K562 (cell line): ENCODE measurements at regions not wholly inside any gene's neighbourhood (a gene's known extent, or its start where the extent isn't known, plus 50 kb on each side); places are given as distances from the start of the nearest gene placed in this dataset.

ENCODE experiments used
- ARID2 ChIP-seq: fragments of 450-650 bp; IDR thresholded peaks from 2 replicates; pipeline ENCODE4 v1.6.1; 2017; ENCODE audit warnings: antibody characterized with exemption, mild to moderate bottlenecking
- CBFA2T2 ChIP-seq: fragments of 450-650 bp; conservative IDR thresholded peaks from 2 replicates; pipeline ENCODE4 v1.6.1; 2017; ENCODE audit warnings: mild to moderate bottlenecking
- CEBPZ ChIP-seq: fragments of 150-350 bp; IDR thresholded peaks from 2 replicates; pipeline ENCODE4 v1.6.1; 2014; ENCODE audit warnings: low read depth, mild to moderate bottlenecking, low read length, borderline replicate concordance
- ELK1 ChIP-seq: sonication (generic); formaldehyde crosslinking; IDR thresholded peaks from 2 replicates; pipeline ENCODE4 v1.8.1; 2022; ENCODE audit warnings: missing genetic modification reagents
- GTF2E2 ChIP-seq: fragments of 200-800 bp; sonication (Bioruptor generic); IDR thresholded peaks from 2 replicates; pipeline ENCODE4 v1.6.1; 2016; ENCODE audit warnings: missing genetic modification characterization, missing compliant biosample characterization
- NR2C2 ChIP-seq, 2 experiments: fragments of 200-800 bp in 1 of 2; sonication (Bioruptor generic) in 1 of 2; sonication (generic) in 1 of 2; formaldehyde crosslinking in 1 of 2; IDR thresholded peaks; 2 replicates each; pipeline versions ENCODE4 v1.6.1 to v1.8.0; 2016 to 2022; ENCODE audit warnings: mild to moderate bottlenecking in 1 of 2, missing compliant biosample characterization in 1 of 2, missing genetic modification characterization in 1 of 2, missing genetic modification reagents in 1 of 2
- NR4A1 ChIP-seq, 2 experiments: fragments of 250-450 bp in 1 of 2; fragments of 450-650 bp in 1 of 2; sonication (Bioruptor Pico) in 1 of 2; IDR thresholded peaks; 2 replicates each; pipeline versions ENCODE4 v1.4.0 to v1.6.1; 2016 to 2020; ENCODE audit warnings: mild to moderate bottlenecking in 2 of 2, missing compliant biosample characterization in 1 of 2, missing genetic modification characterization in 1 of 2, moderate library complexity in 1 of 2
- PCBP1 ChIP-seq: fragments of 200-400 bp; formaldehyde crosslinking; IDR thresholded peaks from 2 replicates; pipeline ENCODE4 v1.6.1; 2018; ENCODE audit warnings: mild to moderate bottlenecking, low read depth, low read length; ENCODE audit not compliant: poor library complexity, severe bottlenecking
- PHB ChIP-seq: fragments of 250-450 bp; sonication (Bioruptor Pico); IDR thresholded peaks from 2 replicates; pipeline ENCODE4 v1.5.0; 2021
- ZBED1 ChIP-seq: IDR thresholded peaks from 2 replicates; pipeline ENCODE4 v1.6.1; 2014
- ZBTB17 ChIP-seq: fragments of 450-650 bp; formaldehyde crosslinking; IDR thresholded peaks from 2 replicates; pipeline ENCODE4 v1.4.0; 2020; ENCODE audit warnings: mild to moderate bottlenecking
- ZNF3 ChIP-seq: fragments of 250-450 bp; sonication (Bioruptor Pico); IDR thresholded peaks from 2 replicates; pipeline ENCODE4 v1.5.0; 2021; ENCODE audit warnings: mild to moderate bottlenecking, moderate library complexity
- ZNF395 ChIP-seq: fragments of 200-800 bp; sonication (Bioruptor generic); IDR thresholded peaks from 2 replicates; pipeline ENCODE4 v1.6.1; 2017; ENCODE audit warnings: missing genetic modification characterization, missing compliant biosample characterization
- ZNF444 ChIP-seq: fragments of 250-450 bp; sonication (Bioruptor Pico); IDR thresholded peaks from 2 replicates; pipeline ENCODE4 v1.4.0; 2020; ENCODE audit warnings: mild to moderate bottlenecking, moderate library complexity
- ZNF561 ChIP-seq: fragments of 450-650 bp; formaldehyde crosslinking; conservative IDR thresholded peaks from 2 replicates; pipeline ENCODE4 v1.4.0; 2020; ENCODE audit warnings: mild to moderate bottlenecking, moderate library complexity
- ZNF766 ChIP-seq: fragments of 200-800 bp; sonication (Bioruptor generic); conservative IDR thresholded peaks from 2 replicates; pipeline ENCODE4 v1.6.1; 2016; ENCODE audit warnings: missing genetic modification characterization, missing compliant biosample characterization
- ZSCAN32 ChIP-seq: fragments of 450-650 bp; formaldehyde crosslinking; IDR thresholded peaks from 2 replicates; pipeline ENCODE4 v1.4.0; 2020; ENCODE audit warnings: mild to moderate bottlenecking, moderate library complexity
- TF ChIP-seq, protein P1 (sequence below): sonication (generic); formaldehyde crosslinking; IDR thresholded peaks from 2 replicates; pipeline ENCODE4 v1.9.0; 2022; ENCODE audit warnings: mild to moderate bottlenecking, missing genetic modification reagents

DNA sequence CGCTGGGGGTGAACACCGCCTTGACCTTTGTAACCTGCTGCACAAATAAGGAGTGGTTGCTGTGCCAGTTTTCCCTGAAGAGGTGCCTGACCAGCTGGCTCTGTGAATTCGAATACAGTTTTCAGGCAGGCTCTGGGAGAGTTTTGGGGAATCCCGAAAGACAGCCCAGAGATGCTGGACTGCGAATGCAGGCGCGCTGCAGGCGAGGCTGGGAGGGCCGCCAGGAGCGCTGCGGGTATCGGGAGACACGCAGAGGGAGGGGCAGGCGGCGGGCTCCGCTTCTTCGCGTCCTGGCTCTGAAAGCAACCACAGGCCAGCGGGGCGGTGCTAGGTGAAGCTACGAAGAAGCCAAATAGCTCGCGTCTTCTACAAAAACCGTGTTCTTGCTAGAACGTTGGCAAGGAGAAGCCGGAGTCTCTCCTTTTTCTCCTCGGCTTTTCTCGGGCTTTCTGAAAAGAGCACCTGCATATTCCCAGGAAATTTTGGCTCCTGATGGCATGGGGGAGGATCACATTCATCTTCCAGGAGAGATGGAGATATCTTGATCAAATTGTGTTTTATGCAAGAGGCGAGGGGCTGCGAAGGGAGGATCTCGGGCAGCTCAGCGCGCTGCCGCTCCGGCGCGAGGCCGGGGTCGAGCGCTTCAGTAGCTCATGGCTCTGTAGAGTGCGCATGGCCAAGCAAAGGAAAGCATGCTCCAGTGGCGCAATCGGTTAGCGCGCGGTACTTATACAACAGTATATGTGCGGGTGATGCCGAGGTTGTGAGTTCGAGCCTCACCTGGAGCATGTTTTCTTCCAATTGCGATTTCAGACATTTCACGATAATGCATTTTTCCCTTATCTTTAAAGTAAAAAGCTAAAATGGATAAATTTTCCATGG lies 158.1 kb upstream of the ZNF184 start (continued):
- TF ChIP-seq ZNF395 (CRISPR knock-in tag) = no peak
- no peak for TF ChIP-seq ZNF444 (CRISPR knock-in tag)
- no peak for TF ChIP-seq ZNF766 (CRISPR knock-in tag)
- peak; percentile 65 for TF ChIP-seq ZBED1
- no peak for TF ChIP-seq PCBP1
- no peak for TF ChIP-seq CEBPZ
- no peak for TF ChIP-seq ARID2
- no peak for TF ChIP-seq CBFA2T2
- TF ChIP-seq PHB (CRISPR knock-in tag) = no peak
- no peak for TF ChIP-seq ZNF3 (CRISPR knock-in tag)
- peak; percentile 84 for TF ChIP-seq NR2C2 (CRISPR knock-in tag; IDR thresholded peaks at IDR 0.05)
- peak; percentile 66 for TF ChIP-seq NR2C2 (tag; IDR thresholded peaks at IDR 0.05)
- peak; percentile 37; the same call in 1 of the 2 replicates for TF ChIP-seq ZBTB17 (CRISPR knock-in tag)
- TF ChIP-seq NR4A1 (CRISPR knock-in tag; IDR thresholded peaks at IDR 0.05) = no peak
- TF ChIP-seq NR4A1 (tag; IDR thresholded peaks at IDR 0.05) = 0 out of 2 replicates have a peak, but pooled peaks have one; percentile 61
- TF ChIP-seq ELK1 (CRISPR knock-in tag) = no peak
- no peak for TF ChIP-seq GTF2E2 (tag)
- TF ChIP-seq ZSCAN32 (CRISPR knock-in tag) = no peak
- TF ChIP-seq ZNF561 (CRISPR knock-in tag) = no peak
- TF ChIP-seq, protein P1, sequence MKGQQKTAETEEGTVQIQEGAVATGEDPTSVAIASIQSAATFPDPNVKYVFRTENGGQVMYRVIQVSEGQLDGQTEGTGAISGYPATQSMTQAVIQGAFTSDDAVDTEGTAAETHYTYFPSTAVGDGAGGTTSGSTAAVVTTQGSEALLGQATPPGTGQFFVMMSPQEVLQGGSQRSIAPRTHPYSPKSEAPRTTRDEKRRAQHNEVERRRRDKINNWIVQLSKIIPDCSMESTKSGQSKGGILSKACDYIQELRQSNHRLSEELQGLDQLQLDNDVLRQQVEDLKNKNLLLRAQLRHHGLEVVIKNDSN (CRISPR knock-in tag) = no peak
